ENCODE measurements at regions not wholly inside any gene's neighbourhood (a gene's known extent, or its start where the extent isn't known, plus 50 kb on each side); places are given as distances from the start of the nearest gene placed in this dataset.

DNA sequence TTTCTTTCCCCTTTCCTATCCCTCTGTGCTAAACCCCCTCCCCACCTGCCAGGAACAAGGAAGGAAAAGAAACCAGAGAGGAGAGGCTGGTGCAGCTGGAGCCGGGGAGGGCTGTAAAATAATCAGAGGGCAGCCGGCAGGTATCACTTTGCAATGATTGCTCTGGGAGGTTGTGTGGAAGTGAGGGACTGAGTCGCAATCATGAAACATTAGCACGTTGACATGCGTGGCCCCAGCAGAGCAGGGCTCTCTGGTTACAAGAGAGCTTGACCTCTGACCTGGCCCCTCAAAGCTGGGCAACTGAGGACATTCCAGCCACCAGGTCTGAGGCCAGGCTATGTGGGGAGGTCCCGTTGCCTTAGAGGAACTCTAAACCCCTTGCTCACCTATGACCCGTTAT is 170.8 kb upstream of the BDNF start:
- TF ChIP-seq REST (IDR thresholded peaks at IDR 0.05), result no peak
- TF ChIP-seq, protein P1, sequence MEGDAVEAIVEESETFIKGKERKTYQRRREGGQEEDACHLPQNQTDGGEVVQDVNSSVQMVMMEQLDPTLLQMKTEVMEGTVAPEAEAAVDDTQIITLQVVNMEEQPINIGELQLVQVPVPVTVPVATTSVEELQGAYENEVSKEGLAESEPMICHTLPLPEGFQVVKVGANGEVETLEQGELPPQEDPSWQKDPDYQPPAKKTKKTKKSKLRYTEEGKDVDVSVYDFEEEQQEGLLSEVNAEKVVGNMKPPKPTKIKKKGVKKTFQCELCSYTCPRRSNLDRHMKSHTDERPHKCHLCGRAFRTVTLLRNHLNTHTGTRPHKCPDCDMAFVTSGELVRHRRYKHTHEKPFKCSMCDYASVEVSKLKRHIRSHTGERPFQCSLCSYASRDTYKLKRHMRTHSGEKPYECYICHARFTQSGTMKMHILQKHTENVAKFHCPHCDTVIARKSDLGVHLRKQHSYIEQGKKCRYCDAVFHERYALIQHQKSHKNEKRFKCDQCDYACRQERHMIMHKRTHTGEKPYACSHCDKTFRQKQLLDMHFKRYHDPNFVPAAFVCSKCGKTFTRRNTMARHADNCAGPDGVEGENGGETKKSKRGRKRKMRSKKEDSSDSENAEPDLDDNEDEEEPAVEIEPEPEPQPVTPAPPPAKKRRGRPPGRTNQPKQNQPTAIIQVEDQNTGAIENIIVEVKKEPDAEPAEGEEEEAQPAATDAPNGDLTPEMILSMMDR (IDR thresholded peaks at IDR 0.05; ENCODE audit: low read depth, low read length, missing input control), result no peak
- TF ChIP-seq TAF1 (conservative IDR thresholded peaks at IDR 0.05), result no peak
- no peak for TF ChIP-seq YY1 (IDR thresholded peaks at IDR 0.05)
- TF ChIP-seq GABPA (IDR thresholded peaks at IDR 0.05 in 1 of 2, conservative IDR thresholded peaks at IDR 0.05 in 1 of 2), result no peak
- TF ChIP-seq FOXA1 (IDR thresholded peaks at IDR 0.05), result no peak
- no peak for TF ChIP-seq JUND (IDR thresholded peaks at IDR 0.05)

Measured in liver (tissue), 3 donors.